VCaP (cell line): ENCODE measurements at regions not wholly inside any gene's neighbourhood (a gene's known extent, or its start where the extent isn't known, plus 50 kb on each side); places are given as distances from the start of the nearest gene placed in this dataset.
"Not testable (repeated sequence)": the region's sequence is repeated elsewhere in the genome, so short reads cannot be mapped to it uniquely, and the experiment has no call there.

Experiments used
- H3K27ac ChIP-seq: fragments of 450-650 bp; 2 replicates; pipeline ENCODE4 v1.5.1; 2017
- TF ChIP-seq, protein P1 (sequence below): fragments of 450-650 bp; conservative IDR thresholded peaks from 2 replicates; pipeline ENCODE4 v1.5.1; 2017; ENCODE audit warnings: mild to moderate bottlenecking, moderate library complexity

- TF ChIP-seq, protein P1, sequence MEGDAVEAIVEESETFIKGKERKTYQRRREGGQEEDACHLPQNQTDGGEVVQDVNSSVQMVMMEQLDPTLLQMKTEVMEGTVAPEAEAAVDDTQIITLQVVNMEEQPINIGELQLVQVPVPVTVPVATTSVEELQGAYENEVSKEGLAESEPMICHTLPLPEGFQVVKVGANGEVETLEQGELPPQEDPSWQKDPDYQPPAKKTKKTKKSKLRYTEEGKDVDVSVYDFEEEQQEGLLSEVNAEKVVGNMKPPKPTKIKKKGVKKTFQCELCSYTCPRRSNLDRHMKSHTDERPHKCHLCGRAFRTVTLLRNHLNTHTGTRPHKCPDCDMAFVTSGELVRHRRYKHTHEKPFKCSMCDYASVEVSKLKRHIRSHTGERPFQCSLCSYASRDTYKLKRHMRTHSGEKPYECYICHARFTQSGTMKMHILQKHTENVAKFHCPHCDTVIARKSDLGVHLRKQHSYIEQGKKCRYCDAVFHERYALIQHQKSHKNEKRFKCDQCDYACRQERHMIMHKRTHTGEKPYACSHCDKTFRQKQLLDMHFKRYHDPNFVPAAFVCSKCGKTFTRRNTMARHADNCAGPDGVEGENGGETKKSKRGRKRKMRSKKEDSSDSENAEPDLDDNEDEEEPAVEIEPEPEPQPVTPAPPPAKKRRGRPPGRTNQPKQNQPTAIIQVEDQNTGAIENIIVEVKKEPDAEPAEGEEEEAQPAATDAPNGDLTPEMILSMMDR: no peak
- H3K27ac ChIP-seq: no peak overlapping the region
Observed at GRCh38 chr11:116325247-116325646, 447.5 kb downstream of the BUD13 start.

DNA sequence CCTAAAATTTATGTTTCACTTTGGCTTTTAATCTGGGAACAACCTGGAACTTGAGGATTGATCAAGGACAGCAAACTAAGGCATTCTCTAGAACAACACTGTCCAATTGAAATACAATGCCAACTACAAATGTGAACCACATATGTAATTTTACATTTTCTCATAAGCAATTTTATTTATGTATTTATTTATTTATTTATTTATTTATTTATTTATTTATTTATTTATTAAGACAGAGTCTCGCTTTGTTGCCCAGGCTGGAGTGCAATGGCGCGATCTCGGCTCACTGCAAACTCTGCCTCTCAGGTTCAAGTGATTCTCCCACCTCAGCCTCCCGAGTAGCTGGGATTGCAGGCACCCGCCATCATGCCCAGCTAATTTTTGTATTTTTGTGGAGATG is 448.7 kb downstream of the BUD13 start:
- not testable (repeated sequence) for H3K27ac ChIP-seq

- TF ChIP-seq, protein P1: no peak
Observed at GRCh38 chr11:116317212-116317611, 455.6 kb downstream of the BUD13 start.

GRCh38 chr11:116314006-116314405 is 458.8 kb downstream of the BUD13 start:
- TF ChIP-seq, protein P1: no peak
- peak overlapping the region; percentile 94 for H3K27ac ChIP-seq

More at GRCh38 chr11:116317212-116317611, 455.6 kb downstream of the BUD13 start:
- no peak overlapping the region for H3K27ac ChIP-seq

GRCh38 chr11:116312570-116313391 is 460.0 kb downstream of the BUD13 start:
- TF ChIP-seq, protein P1: no peak
- peak overlapping the region; percentile 94 for H3K27ac ChIP-seq

DNA sequence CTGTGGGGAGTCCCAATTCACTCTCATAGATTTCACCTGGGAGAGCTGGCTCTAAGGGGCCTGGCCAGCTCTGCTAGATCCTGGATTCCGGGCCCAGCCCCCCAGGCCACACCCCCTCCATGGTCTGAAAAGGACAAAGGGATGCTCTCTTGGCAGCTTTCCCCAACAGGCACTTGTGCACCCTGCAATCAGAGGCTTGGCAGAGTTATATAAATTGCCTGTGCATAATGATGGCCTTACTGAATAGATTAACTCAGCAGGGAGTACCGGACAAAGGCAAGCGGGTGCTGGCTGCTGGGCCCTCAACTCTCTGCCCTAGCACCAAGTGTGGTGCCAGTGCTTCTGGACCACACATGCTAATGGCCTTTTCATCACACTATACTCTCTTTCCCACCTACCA is 461.6 kb downstream of the BUD13 start:
- peak overlapping the region; percentile 94; the same call in 1 of the 2 replicates for H3K27ac ChIP-seq
- TF ChIP-seq, protein P1: no peak

- TF ChIP-seq, protein P1: no peak
Observed at GRCh38 chr11:116310698-116311097, 462.1 kb downstream of the BUD13 start.

DNA sequence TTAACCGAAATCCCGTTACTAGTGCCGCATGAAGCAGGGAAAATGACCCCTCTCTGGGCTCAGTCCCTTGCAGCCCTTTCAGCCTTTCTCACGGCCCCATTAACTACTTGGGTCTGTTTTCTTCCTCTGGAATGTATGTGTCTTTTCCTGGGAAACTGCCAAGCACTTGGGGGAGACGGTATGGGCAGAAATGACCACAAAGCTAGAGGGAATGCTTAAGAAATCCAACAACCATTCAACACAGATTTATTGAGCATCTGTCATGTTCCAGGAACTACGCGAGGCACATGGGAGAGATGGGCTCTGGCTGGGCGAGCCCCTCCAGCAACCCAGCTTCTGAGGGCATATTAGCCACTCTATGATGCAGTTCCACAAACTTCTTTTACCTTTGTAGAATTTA is 462.6 kb downstream of the BUD13 start:
- TF ChIP-seq, protein P1: no peak
- no peak overlapping the region for H3K27ac ChIP-seq

More at GRCh38 chr11:116310698-116311097, 462.1 kb downstream of the BUD13 start:
- no peak overlapping the region for H3K27ac ChIP-seq
